ENCODE measurements at regions not wholly inside any gene's neighbourhood (a gene's known extent, or its start where the extent isn't known, plus 50 kb on each side); places are given as distances from the start of the nearest gene placed in this dataset.

- POLR2A ChIA-PET (ENCODE audit: partially characterized antibody) = no interaction called here
- TF ChIP-seq, protein P1, sequence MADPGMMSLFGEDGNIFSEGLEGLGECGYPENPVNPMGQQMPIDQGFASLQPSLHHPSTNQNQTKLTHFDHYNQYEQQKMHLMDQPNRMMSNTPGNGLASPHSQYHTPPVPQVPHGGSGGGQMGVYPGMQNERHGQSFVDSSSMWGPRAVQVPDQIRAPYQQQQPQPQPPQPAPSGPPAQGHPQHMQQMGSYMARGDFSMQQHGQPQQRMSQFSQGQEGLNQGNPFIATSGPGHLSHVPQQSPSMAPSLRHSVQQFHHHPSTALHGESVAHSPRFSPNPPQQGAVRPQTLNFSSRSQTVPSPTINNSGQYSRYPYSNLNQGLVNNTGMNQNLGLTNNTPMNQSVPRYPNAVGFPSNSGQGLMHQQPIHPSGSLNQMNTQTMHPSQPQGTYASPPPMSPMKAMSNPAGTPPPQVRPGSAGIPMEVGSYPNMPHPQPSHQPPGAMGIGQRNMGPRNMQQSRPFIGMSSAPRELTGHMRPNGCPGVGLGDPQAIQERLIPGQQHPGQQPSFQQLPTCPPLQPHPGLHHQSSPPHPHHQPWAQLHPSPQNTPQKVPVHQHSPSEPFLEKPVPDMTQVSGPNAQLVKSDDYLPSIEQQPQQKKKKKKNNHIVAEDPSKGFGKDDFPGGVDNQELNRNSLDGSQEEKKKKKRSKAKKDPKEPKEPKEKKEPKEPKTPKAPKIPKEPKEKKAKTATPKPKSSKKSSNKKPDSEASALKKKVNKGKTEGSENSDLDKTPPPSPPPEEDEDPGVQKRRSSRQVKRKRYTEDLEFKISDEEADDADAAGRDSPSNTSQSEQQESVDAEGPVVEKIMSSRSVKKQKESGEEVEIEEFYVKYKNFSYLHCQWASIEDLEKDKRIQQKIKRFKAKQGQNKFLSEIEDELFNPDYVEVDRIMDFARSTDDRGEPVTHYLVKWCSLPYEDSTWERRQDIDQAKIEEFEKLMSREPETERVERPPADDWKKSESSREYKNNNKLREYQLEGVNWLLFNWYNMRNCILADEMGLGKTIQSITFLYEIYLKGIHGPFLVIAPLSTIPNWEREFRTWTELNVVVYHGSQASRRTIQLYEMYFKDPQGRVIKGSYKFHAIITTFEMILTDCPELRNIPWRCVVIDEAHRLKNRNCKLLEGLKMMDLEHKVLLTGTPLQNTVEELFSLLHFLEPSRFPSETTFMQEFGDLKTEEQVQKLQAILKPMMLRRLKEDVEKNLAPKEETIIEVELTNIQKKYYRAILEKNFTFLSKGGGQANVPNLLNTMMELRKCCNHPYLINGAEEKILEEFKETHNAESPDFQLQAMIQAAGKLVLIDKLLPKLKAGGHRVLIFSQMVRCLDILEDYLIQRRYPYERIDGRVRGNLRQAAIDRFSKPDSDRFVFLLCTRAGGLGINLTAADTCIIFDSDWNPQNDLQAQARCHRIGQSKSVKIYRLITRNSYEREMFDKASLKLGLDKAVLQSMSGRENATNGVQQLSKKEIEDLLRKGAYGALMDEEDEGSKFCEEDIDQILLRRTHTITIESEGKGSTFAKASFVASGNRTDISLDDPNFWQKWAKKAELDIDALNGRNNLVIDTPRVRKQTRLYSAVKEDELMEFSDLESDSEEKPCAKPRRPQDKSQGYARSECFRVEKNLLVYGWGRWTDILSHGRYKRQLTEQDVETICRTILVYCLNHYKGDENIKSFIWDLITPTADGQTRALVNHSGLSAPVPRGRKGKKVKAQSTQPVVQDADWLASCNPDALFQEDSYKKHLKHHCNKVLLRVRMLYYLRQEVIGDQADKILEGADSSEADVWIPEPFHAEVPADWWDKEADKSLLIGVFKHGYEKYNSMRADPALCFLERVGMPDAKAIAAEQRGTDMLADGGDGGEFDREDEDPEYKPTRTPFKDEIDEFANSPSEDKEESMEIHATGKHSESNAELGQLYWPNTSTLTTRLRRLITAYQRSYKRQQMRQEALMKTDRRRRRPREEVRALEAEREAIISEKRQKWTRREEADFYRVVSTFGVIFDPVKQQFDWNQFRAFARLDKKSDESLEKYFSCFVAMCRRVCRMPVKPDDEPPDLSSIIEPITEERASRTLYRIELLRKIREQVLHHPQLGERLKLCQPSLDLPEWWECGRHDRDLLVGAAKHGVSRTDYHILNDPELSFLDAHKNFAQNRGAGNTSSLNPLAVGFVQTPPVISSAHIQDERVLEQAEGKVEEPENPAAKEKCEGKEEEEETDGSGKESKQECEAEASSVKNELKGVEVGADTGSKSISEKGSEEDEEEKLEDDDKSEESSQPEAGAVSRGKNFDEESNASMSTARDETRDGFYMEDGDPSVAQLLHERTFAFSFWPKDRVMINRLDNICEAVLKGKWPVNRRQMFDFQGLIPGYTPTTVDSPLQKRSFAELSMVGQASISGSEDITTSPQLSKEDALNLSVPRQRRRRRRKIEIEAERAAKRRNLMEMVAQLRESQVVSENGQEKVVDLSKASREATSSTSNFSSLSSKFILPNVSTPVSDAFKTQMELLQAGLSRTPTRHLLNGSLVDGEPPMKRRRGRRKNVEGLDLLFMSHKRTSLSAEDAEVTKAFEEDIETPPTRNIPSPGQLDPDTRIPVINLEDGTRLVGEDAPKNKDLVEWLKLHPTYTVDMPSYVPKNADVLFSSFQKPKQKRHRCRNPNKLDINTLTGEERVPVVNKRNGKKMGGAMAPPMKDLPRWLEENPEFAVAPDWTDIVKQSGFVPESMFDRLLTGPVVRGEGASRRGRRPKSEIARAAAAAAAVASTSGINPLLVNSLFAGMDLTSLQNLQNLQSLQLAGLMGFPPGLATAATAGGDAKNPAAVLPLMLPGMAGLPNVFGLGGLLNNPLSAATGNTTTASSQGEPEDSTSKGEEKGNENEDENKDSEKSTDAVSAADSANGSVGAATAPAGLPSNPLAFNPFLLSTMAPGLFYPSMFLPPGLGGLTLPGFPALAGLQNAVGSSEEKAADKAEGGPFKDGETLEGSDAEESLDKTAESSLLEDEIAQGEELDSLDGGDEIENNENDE (IDR thresholded peaks at IDR 0.05; ENCODE audit: insufficient replicate concordance, low read length) = no peak
These were observed 477.1 kb downstream of the CAAP1 start for GRCh38 chr9:26415528-26415927.

More at GRCh38 chr9:26415528-26415927, 477.1 kb downstream of the CAAP1 start:
- DNase-seq (ENCODE audit: low read depth in 1 of 2, low spot score in 2 of 2) (no peak), FAIRE-seq (no peak)
- no peak overlapping the region for H2BK5ac ChIP-seq (ENCODE audit: low read depth, low read length)
- H3K23me2 ChIP-seq (ENCODE audit: low read depth, low read length) = no peaks in the 10 kb centered on the region
- H3K79me1 ChIP-seq (ENCODE audit: low read depth, low read length) = no peaks in the 10 kb centered on the region
- no peak overlapping the region for H3K4me3 ChIP-seq (ENCODE audit: extremely low read depth in 1 of 4, insufficient read depth in 2 of 4, low read depth in 3 of 4, low read length in 4 of 4)
- no peak overlapping the region for H4K5ac ChIP-seq (ENCODE audit: insufficient read length, low read depth, low read length)
- no peak overlapping the region for H2AK5ac ChIP-seq (ENCODE audit: low read depth, low read length)
- CTCF ChIA-PET (ENCODE audit: partially characterized antibody) = interaction anchor here (1.2 kb wide), 1 partner anchor 9 kb away, joined by 3 read pairs; no protein-coding TSS in a partner anchor
- H4K8ac ChIP-seq (ENCODE audit: extremely low read depth, insufficient read depth, low read length) = no peak overlapping the region
- no peak overlapping the region for H3K56ac ChIP-seq (replicated peaks; ENCODE audit: insufficient read length, low read depth, low read length)
- H2AFZ ChIP-seq (ENCODE audit: low read length) = no peak overlapping the region
- no peak overlapping the region for H3K4ac ChIP-seq (replicated peaks; ENCODE audit: insufficient read length, low read depth, low read length)
- H2BK20ac ChIP-seq (ENCODE audit: low read length) = no peak overlapping the region
- no peak overlapping the region for H2BK12ac ChIP-seq (ENCODE audit: low read depth, low read length)
- H3K36me3 ChIP-seq (ENCODE audit: control insufficient read depth in 2 of 4, insufficient read depth in 4 of 4, low read length in 3 of 4) = no peaks in the 10 kb centered on the region
- H3K9ac ChIP-seq (replicated peaks in 1 of 4; ENCODE audit: extremely low read depth in 1 of 4, low read depth in 3 of 4, low read length in 3 of 4) = no peak overlapping the region
- no peak overlapping the region for H2BK120ac ChIP-seq (replicated peaks; ENCODE audit: low read depth, low read length)
- H3K23ac ChIP-seq (ENCODE audit: insufficient read length) = no peak overlapping the region
- no peak overlapping the region for H3K14ac ChIP-seq (ENCODE audit: insufficient read length)
- no peak overlapping the region for H4K91ac ChIP-seq (replicated peaks; ENCODE audit: insufficient read length, low read length)
- no peaks in the 10 kb centered on the region for H3K9me3 ChIP-seq (ENCODE audit: insufficient read depth in 2 of 2, low read depth in 1 of 2, low read length in 1 of 2)
- H3K27me3 ChIP-seq (replicated peaks in 1 of 4; ENCODE audit: control insufficient read depth in 3 of 4, extremely low read depth in 1 of 4, insufficient read depth in 3 of 4, low read length in 3 of 4) = no peaks in the 10 kb centered on the region
- H3K27ac ChIP-seq (ENCODE audit: low read depth, low read length) = no peak overlapping the region
- H3K79me2 ChIP-seq (ENCODE audit: control insufficient read depth in 1 of 2, insufficient read depth in 2 of 2, low read length in 2 of 2) = no peaks in the 10 kb centered on the region
- 94% methylated on average over 3 of the region's 3 CpGs; no CpG with 5 or more reads in 1 of the 2 experiments for WGBS, 2 experiments (ENCODE audit: extremely low coverage in 1 of 2, insufficient coverage in 1 of 2, insufficient read length in 1 of 2, insufficient replicate concordance in 2 of 2, low coverage in 1 of 2, low lambda C conversion rate in 2 of 2, missing lambda C conversion rate in 1 of 2)
- peaks cover 0 to 1% (median 0%) of the 10 kb centered on the region in 4 experiments; a peak in 1 of 7 replicates for H3K4me1 ChIP-seq (replicated peaks in 1 of 4; ENCODE audit: control insufficient read depth in 3 of 4, insufficient read depth in 4 of 4, low read length in 3 of 4)
- H3K18ac ChIP-seq (ENCODE audit: extremely low read depth, low read length) = no peak overlapping the region
- H3K4me2 ChIP-seq (ENCODE audit: insufficient read depth in 1 of 2, low read depth in 2 of 2, low read length in 2 of 2) = no peak overlapping the region
- H4K20me1 ChIP-seq (replicated peaks in 1 of 2; ENCODE audit: control insufficient read depth in 1 of 2, insufficient read depth in 2 of 2, low read length in 2 of 2) = no peaks in the 10 kb centered on the region
- no peak overlapping the region for H2BK15ac ChIP-seq (ENCODE audit: low read length)
